ENCODE measurements at regions not wholly inside any gene's neighbourhood (a gene's known extent, or its start where the extent isn't known, plus 50 kb on each side); places are given as distances from the start of the nearest gene placed in this dataset.

GRCh38 chr5:74237571-74238145 is 402.9 kb downstream of the ENC1 start:
- no peak for DNase-seq (ENCODE audit: low read depth in 1 of 2, low spot score in 2 of 2)
- CTCF ChIA-PET (ENCODE audit: partially characterized antibody) = no interaction called here
- Histone ChIP-seq H3K9me3 (ENCODE audit: insufficient read depth in 2 of 2, low read depth in 1 of 2, low read length in 1 of 2) (no peaks in the 10 kb centered on the region), H2AFZ (ENCODE audit: low read length) (no peak overlapping the region), H3K4me2 (ENCODE audit: insufficient read depth in 1 of 2, low read depth in 2 of 2, low read length in 2 of 2) (no peak overlapping the region), H3K79me2 (ENCODE audit: control insufficient read depth in 1 of 2, insufficient read depth in 2 of 2, low read length in 2 of 2) (no peaks in the 10 kb centered on the region), H3K14ac (ENCODE audit: insufficient read length) (no peak overlapping the region), H3K56ac (replicated peaks; ENCODE audit: insufficient read length, low read depth, low read length) (no peak overlapping the region), H3K4me3 (ENCODE audit: extremely low read depth in 1 of 4, insufficient read depth in 2 of 4, low read depth in 3 of 4, low read length in 4 of 4) (no peak overlapping the region), H2BK5ac (ENCODE audit: low read depth, low read length) (no peak overlapping the region), H4K5ac (ENCODE audit: insufficient read length, low read depth, low read length) (no peak overlapping the region), H2BK15ac (ENCODE audit: low read length) (no peak overlapping the region), H3K9ac (replicated peaks in 1 of 4; ENCODE audit: extremely low read depth in 1 of 4, low read depth in 3 of 4, low read length in 3 of 4) (no peak overlapping the region), H3K27me3 (replicated peaks in 1 of 4; ENCODE audit: control insufficient read depth in 3 of 4, extremely low read depth in 1 of 4, insufficient read depth in 3 of 4, low read length in 3 of 4) (no peaks in the 10 kb centered on the region), H2BK12ac (ENCODE audit: low read depth, low read length) (no peak overlapping the region), H3K4me1 (replicated peaks in 1 of 4; ENCODE audit: control insufficient read depth in 3 of 4, insufficient read depth in 4 of 4, low read length in 3 of 4) (peaks cover 0 to 3% (median 0%) of the 10 kb centered on the region in 4 experiments; a peak in 3 of 7 replicates), H2AK5ac (ENCODE audit: low read depth, low read length) (no peak overlapping the region), H4K8ac (ENCODE audit: extremely low read depth, insufficient read depth, low read length) (no peak overlapping the region), H3K4ac (replicated peaks; ENCODE audit: insufficient read length, low read depth, low read length) (no peak overlapping the region), H3K79me1 (ENCODE audit: low read depth, low read length) (no peaks in the 10 kb centered on the region), H3K36me3 (ENCODE audit: control insufficient read depth in 2 of 4, insufficient read depth in 4 of 4, low read length in 3 of 4) (no peaks in the 10 kb centered on the region), H3K27ac (ENCODE audit: low read depth, low read length) (no peak overlapping the region), H3K23ac (ENCODE audit: insufficient read length) (no peak overlapping the region), H2BK120ac (replicated peaks; ENCODE audit: low read depth, low read length) (no peak overlapping the region), H4K91ac (replicated peaks; ENCODE audit: insufficient read length, low read length) (no peak overlapping the region), H4K20me1 (replicated peaks in 1 of 2; ENCODE audit: control insufficient read depth in 1 of 2, insufficient read depth in 2 of 2, low read length in 2 of 2) (no peaks in the 10 kb centered on the region), H3K23me2 (ENCODE audit: low read depth, low read length) (no peaks in the 10 kb centered on the region), H3K18ac (ENCODE audit: extremely low read depth, low read length) (no peak overlapping the region), H2BK20ac (ENCODE audit: low read length) (no peak overlapping the region)
- FAIRE-seq = no peak
- WGBS, 2 experiments (ENCODE audit: extremely low coverage in 1 of 2, insufficient coverage in 1 of 2, insufficient read length in 1 of 2, insufficient replicate concordance in 2 of 2, low coverage in 1 of 2, low lambda C conversion rate in 2 of 2, missing lambda C conversion rate in 1 of 2) = 95% methylated on average over 3 of the region's 3 CpGs; no CpG with 5 or more reads in 1 of the 2 experiments
- POLR2A ChIA-PET (ENCODE audit: partially characterized antibody) = no interaction called here
- TF ChIP-seq BRCA1 (IDR thresholded peaks at IDR 0.05; ENCODE audit: low read depth, low read length) = no peak
- no peak for TF ChIP-seq KDM4A (IDR thresholded peaks at IDR 0.05; ENCODE audit: low read depth, low read length, severe bottlenecking)
- TF ChIP-seq SP1 (IDR thresholded peaks at IDR 0.05; ENCODE audit: low read depth, low read length) = no peak
- TF ChIP-seq SIX5 (IDR thresholded peaks at IDR 0.05; ENCODE audit: low read depth, low read length) = no peak
- no peak for TF ChIP-seq SIRT6 (IDR thresholded peaks at IDR 0.05; ENCODE audit: low read length)
- TF ChIP-seq ATF2 (IDR thresholded peaks at IDR 0.05; ENCODE audit: low read length) = no peak
- TF ChIP-seq NANOG (IDR thresholded peaks at IDR 0.05; ENCODE audit: insufficient read depth, low read depth, low read length, poor library complexity, severe bottlenecking) = no peak
- TF ChIP-seq EZH2 (IDR thresholded peaks at IDR 0.05; ENCODE audit: low read depth, low read length, severe bottlenecking) = no peak
- no peak for TF ChIP-seq RBBP5 (IDR thresholded peaks at IDR 0.05; ENCODE audit: borderline replicate concordance, low read depth, low read length)
- TF ChIP-seq CHD2 (IDR thresholded peaks at IDR 0.05; ENCODE audit: low read length) = no peak
- TF ChIP-seq JUN (IDR thresholded peaks at IDR 0.05; ENCODE audit: low read depth, low read length) = no peak
- no peak for TF ChIP-seq SAP30 (IDR thresholded peaks at IDR 0.05; ENCODE audit: insufficient read depth, insufficient replicate concordance, low read length)
- no peak for TF ChIP-seq FOSL1 (IDR thresholded peaks at IDR 0.05; ENCODE audit: insufficient read depth, low read depth, low read length)
